Skeletal muscle tissue (tissue), 3 donors: ENCODE measurements at regions not wholly inside any gene's neighbourhood (a gene's known extent, or its start where the extent isn't known, plus 50 kb on each side); places are given as distances from the start of the nearest gene placed in this dataset.

ENCODE experiments used
- H3K27ac ChIP-seq: one replicate; pipeline ENCODE4 v1.7.0; 2013; ENCODE audit warnings: mild to moderate bottlenecking, low read depth, low read length, inconsistent platforms
- H3K27me3 ChIP-seq, 3 donors: one replicate each; pipeline ENCODE4 v1.7.0; 2013; ENCODE audit warnings: low read length in 3 of 3; ENCODE audit not compliant: control insufficient read depth in 3 of 3, insufficient read depth in 3 of 3
- H3K36me3 ChIP-seq, 3 donors: one replicate each; pipeline ENCODE4 v1.7.0; 2013; ENCODE audit warnings: low read length in 3 of 3; ENCODE audit not compliant: control insufficient read depth in 3 of 3, insufficient read depth in 3 of 3
- H3K4me1 ChIP-seq, 3 donors: one replicate each; pipeline ENCODE4 v1.7.0; 2013; ENCODE audit warnings: low read length in 3 of 3, mild to moderate bottlenecking in 3 of 3; ENCODE audit not compliant: control insufficient read depth in 3 of 3, insufficient read depth in 3 of 3
- H3K4me3 ChIP-seq, 3 donors: one replicate each; pipeline ENCODE4 v1.7.0; 2013; ENCODE audit warnings: low read length in 3 of 3
- H3K9ac ChIP-seq, 3 donors: one replicate each; pipeline ENCODE4 v1.7.0; 2013; ENCODE audit warnings: low read length in 3 of 3, mild to moderate bottlenecking in 3 of 3, moderate library complexity in 2 of 3, low read depth in 1 of 3
- H3K9me3 ChIP-seq, 3 donors: one replicate each; pipeline ENCODE4 v1.7.0; 2013; ENCODE audit warnings: low read length in 3 of 3; ENCODE audit not compliant: control insufficient read depth in 3 of 3
- donor health status: Osteomylitis.

- Histone ChIP-seq H3K36me3 (no peaks in the 10 kb centered on the region), H3K9me3 (peaks cover 0 to 6% (median 0%) of the 10 kb centered on the region in 3 donors), H3K27ac (no peak overlapping the region), H3K9ac (no peak overlapping the region), H3K27me3 (peaks cover 0 to 2% (median 0%) of the 10 kb centered on the region in 3 donors), H3K4me1 (no peaks in the 10 kb centered on the region), H3K4me3 (no peak overlapping the region)
Measured at GRCh38 chr10:130914367-130914766, 397.2 kb downstream of the TCERG1L start.

- H3K4me1 ChIP-seq, result no peaks in the 10 kb centered on the region
- H3K9me3 ChIP-seq, result peaks cover 0 to 6% (median 0%) of the 10 kb centered on the region in 3 donors
- no peak overlapping the region for H3K27ac ChIP-seq
- peaks cover 0 to 2% (median 0%) of the 10 kb centered on the region in 3 donors for H3K27me3 ChIP-seq
- H3K36me3 ChIP-seq, result no peaks in the 10 kb centered on the region
- H3K9ac ChIP-seq, result no peak overlapping the region
- H3K4me3 ChIP-seq, result no peak overlapping the region
Measured at GRCh38 chr10:130915065-130915464, 396.5 kb downstream of the TCERG1L start.

- Histone ChIP-seq H3K27me3 (peaks cover 0 to 9% (median 0%) of the 10 kb centered on the region in 3 donors), H3K36me3 (no peaks in the 10 kb centered on the region), H3K9ac (no peak overlapping the region), H3K9me3 (peaks cover 0 to 5% (median 0%) of the 10 kb centered on the region in 3 donors), H3K4me1 (no peaks in the 10 kb centered on the region), H3K4me3 (no peak overlapping the region), H3K27ac (no peak overlapping the region)
Measured at GRCh38 chr10:130921461-130921860, 390.1 kb downstream of the TCERG1L start.

GRCh38 chr10:130921911-130922440 lies 389.5 kb downstream of the TCERG1L start:
- no peak overlapping the region for H3K27ac ChIP-seq
- no peak overlapping the region for H3K9ac ChIP-seq
- H3K9me3 ChIP-seq, result peaks cover 0 to under 1% (median 0%) of the 10 kb centered on the region in 3 donors
- no peak overlapping the region for H3K4me3 ChIP-seq
- peaks cover 0 to 9% (median 0%) of the 10 kb centered on the region in 3 donors for H3K27me3 ChIP-seq
- no peaks in the 10 kb centered on the region for H3K4me1 ChIP-seq
- H3K36me3 ChIP-seq, result no peaks in the 10 kb centered on the region

- no peaks in the 10 kb centered on the region for H3K9me3 ChIP-seq
- H3K4me3 ChIP-seq, result no peak overlapping the region
- H3K9ac ChIP-seq, result no peak overlapping the region
- H3K27ac ChIP-seq, result no peak overlapping the region
- H3K4me1 ChIP-seq, result no peaks in the 10 kb centered on the region
- no peaks in the 10 kb centered on the region for H3K36me3 ChIP-seq
- H3K27me3 ChIP-seq, result peaks cover 0 to 11% (median 4%) of the 10 kb centered on the region in 3 donors
Measured at GRCh38 chr10:130923596-130923995, 387.9 kb downstream of the TCERG1L start.

- Histone ChIP-seq H3K27ac (no peak overlapping the region), H3K9ac (no peak overlapping the region), H3K4me1 (no peaks in the 10 kb centered on the region), H3K4me3 (no peak overlapping the region), H3K27me3 (peaks cover 0 to 11% (median 6%) of the 10 kb centered on the region in 3 donors), H3K36me3 (no peaks in the 10 kb centered on the region), H3K9me3 (no peaks in the 10 kb centered on the region)
Measured at GRCh38 chr10:130924138-130924819, 387.2 kb downstream of the TCERG1L start.

GRCh38 chr10:130926442-130926841 lies 385.1 kb downstream of the TCERG1L start:
- Histone ChIP-seq H3K9me3 (no peaks in the 10 kb centered on the region), H3K4me3 (no peak overlapping the region), H3K36me3 (no peaks in the 10 kb centered on the region), H3K27ac (no peak overlapping the region), H3K27me3 (peaks cover 0 to 28% (median 16%) of the 10 kb centered on the region in 3 donors), H3K9ac (no peak overlapping the region), H3K4me1 (no peaks in the 10 kb centered on the region)

GRCh38 chr10:130927157-130927556 lies 384.4 kb downstream of the TCERG1L start:
- Histone ChIP-seq H3K9ac (no peak overlapping the region), H3K27ac (no peak overlapping the region), H3K36me3 (no peaks in the 10 kb centered on the region), H3K27me3 (peaks cover 0 to 32% (median 19%) of the 10 kb centered on the region in 3 donors), H3K9me3 (no peaks in the 10 kb centered on the region), H3K4me1 (no peaks in the 10 kb centered on the region), H3K4me3 (no peak overlapping the region)

GRCh38 chr10:130928306-130928705 lies 383.2 kb downstream of the TCERG1L start:
- Histone ChIP-seq H3K27ac (no peak overlapping the region), H3K27me3 (peaks cover 0 to 32% (median 23%) of the 10 kb centered on the region in 3 donors), H3K4me3 (no peak overlapping the region), H3K9ac (no peak overlapping the region), H3K36me3 (no peaks in the 10 kb centered on the region), H3K9me3 (no peaks in the 10 kb centered on the region), H3K4me1 (no peaks in the 10 kb centered on the region)
